Prostate gland (tissue), 2 donors: ENCODE measurements at regions not wholly inside any gene's neighbourhood (a gene's known extent, or its start where the extent isn't known, plus 50 kb on each side); places are given as distances from the start of the nearest gene placed in this dataset.
"Not testable (repeated sequence)": the region's sequence is repeated elsewhere in the genome, so short reads cannot be mapped to it uniquely, and the experiment has no call there.

ENCODE experiments used
- DNase-seq: peaks from one replicate; pipeline ENCODE4 v3.0.0-alpha.2; 2019; ENCODE audit warnings: low spot score
- H3K27ac ChIP-seq, 2 donors: fragments of 200-600 bp; sonication (generic); 2 replicates each; pipeline ENCODE4 v1.5.1; 2017 to 2019
- H3K27me3 ChIP-seq: fragments of 200-600 bp; sonication (generic); replicated peaks from 2 replicates; pipeline ENCODE4 v1.5.1; 2019; ENCODE audit not compliant: insufficient read depth
- H3K36me3 ChIP-seq, 2 donors: fragments of 200-600 bp; sonication (generic); 1 replicate in 1 of 2; 2 replicates in 1 of 2; pipeline versions ENCODE4 v1.5.1 to v1.8.1; 2017 to 2019
- H3K4me1 ChIP-seq: fragments of 200-600 bp; sonication (generic); replicated peaks from 2 replicates; pipeline ENCODE4 v1.5.1; 2019
- H3K4me3 ChIP-seq, 2 donors: fragments of 200-600 bp; sonication (generic); 2 replicates each; pipeline ENCODE4 v1.5.1; 2017 to 2019
- H3K9me3 ChIP-seq: fragments of 200-600 bp; sonication (generic); 2 replicates; pipeline ENCODE4 v1.5.1; 2017
- POLR2A ChIP-seq: fragments of 450-650 bp; IDR thresholded peaks from one replicate; pipeline ENCODE4 v1.6.1; 2016; ENCODE audit warnings: antibody characterized with exemption, mild to moderate bottlenecking
- POLR2AphosphoS5 ChIP-seq: sonication (generic); formaldehyde crosslinking; IDR thresholded peaks from one replicate; pipeline ENCODE4 v1.6.1; 2017; ENCODE audit warnings: antibody characterized with exemption
- WGBS: methylation state at CpG from one replicate; pipeline ENCODE4 v1.1.5; 2018; 5-methylcytosine and 5-hydroxymethylcytosine counted together
- intact Hi-C: fragments of 100-400 bp; cut with DNase I; formaldehyde crosslinking; loops from one replicate; pipeline ENCODE4 v1.14.2; 2022
- TF ChIP-seq, protein P1 (sequence below), 4 experiments: fragments of 200-600 bp in 2 of 4; fragments of 450-650 bp in 2 of 4; sonication (generic) in 2 of 4; IDR thresholded peaks; 1 replicate in 3 of 4; 2 replicates in 1 of 4; pipeline ENCODE4 v1.5.1; 2016 to 2019; ENCODE audit warnings: antibody characterized with exemption in 4 of 4, mild to moderate bottlenecking in 2 of 4, moderate library complexity in 2 of 4

DNA sequence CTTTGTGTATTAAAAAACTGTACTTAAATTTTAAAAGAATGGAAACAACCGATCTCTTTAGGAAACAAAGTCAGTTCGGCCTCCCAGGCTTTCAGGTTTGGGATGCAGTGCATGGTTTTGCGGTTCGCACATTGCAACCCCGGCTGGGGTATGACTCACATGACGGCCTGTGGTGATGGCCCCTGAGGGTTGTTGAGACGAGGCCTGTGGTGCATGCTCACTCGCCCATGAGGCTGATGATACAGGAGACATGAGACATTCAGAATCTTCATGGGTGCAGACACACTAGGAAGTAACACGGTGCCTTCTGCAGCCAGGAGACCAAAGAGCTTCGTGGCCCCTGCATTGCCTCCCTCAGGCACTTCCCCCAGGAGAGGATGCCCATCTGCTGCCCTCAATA, 724.6 kb upstream of the SALL3 start:
- no peak overlapping the region for H3K4me3 ChIP-seq
- no peak for DNase-seq
- H3K9me3 ChIP-seq, result no peaks in the 10 kb centered on the region
- intact Hi-C loops, result no loop called here
- H3K27me3 ChIP-seq, result no peaks in the 10 kb centered on the region
- H3K27ac ChIP-seq, result no peak overlapping the region
- TF ChIP-seq POLR2A (no peak), POLR2AphosphoS5 (no peak)
- TF ChIP-seq, protein P1, sequence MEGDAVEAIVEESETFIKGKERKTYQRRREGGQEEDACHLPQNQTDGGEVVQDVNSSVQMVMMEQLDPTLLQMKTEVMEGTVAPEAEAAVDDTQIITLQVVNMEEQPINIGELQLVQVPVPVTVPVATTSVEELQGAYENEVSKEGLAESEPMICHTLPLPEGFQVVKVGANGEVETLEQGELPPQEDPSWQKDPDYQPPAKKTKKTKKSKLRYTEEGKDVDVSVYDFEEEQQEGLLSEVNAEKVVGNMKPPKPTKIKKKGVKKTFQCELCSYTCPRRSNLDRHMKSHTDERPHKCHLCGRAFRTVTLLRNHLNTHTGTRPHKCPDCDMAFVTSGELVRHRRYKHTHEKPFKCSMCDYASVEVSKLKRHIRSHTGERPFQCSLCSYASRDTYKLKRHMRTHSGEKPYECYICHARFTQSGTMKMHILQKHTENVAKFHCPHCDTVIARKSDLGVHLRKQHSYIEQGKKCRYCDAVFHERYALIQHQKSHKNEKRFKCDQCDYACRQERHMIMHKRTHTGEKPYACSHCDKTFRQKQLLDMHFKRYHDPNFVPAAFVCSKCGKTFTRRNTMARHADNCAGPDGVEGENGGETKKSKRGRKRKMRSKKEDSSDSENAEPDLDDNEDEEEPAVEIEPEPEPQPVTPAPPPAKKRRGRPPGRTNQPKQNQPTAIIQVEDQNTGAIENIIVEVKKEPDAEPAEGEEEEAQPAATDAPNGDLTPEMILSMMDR (IDR thresholded peaks at IDR 0.05), result no peak
- 95% methylated on average over 10 of the region's 10 CpGs for WGBS
- H3K36me3 ChIP-seq, result no peaks in the 10 kb centered on the region
- no peaks in the 10 kb centered on the region for H3K4me1 ChIP-seq

GRCh38 chr18:78268226-78268988, 711.2 kb upstream of the SALL3 start:
- intact Hi-C loops, result no loop called here
- TF ChIP-seq, protein P1 (IDR thresholded peaks at IDR 0.05), result no peak
- TF ChIP-seq POLR2AphosphoS5 (no peak), POLR2A (no peak)
- no peaks in the 10 kb centered on the region for H3K4me1 ChIP-seq

GRCh38 chr18:78271790-78272189, 707.8 kb upstream of the SALL3 start:
- Histone ChIP-seq H3K36me3 (no peaks in the 10 kb centered on the region), H3K27ac (no peak overlapping the region), H3K9me3 (no peaks in the 10 kb centered on the region), H3K27me3 (no peaks in the 10 kb centered on the region), H3K4me1 (no peaks in the 10 kb centered on the region), H3K4me3 (no peak overlapping the region)
- intact Hi-C loops, result no loop called here
- TF ChIP-seq POLR2AphosphoS5 (no peak), POLR2A (no peak)
- TF ChIP-seq, protein P1 (IDR thresholded peaks at IDR 0.05), result no peak
- DNase-seq, result no peak
- WGBS, result 79% methylated on average over 9 of the region's 9 CpGs

More at GRCh38 chr18:78268226-78268988, 711.2 kb upstream of the SALL3 start:
- Histone ChIP-seq H3K9me3 (no peaks in the 10 kb centered on the region), H3K4me3 (no peak overlapping the region), H3K27ac (no peak overlapping the region), H3K27me3 (no peaks in the 10 kb centered on the region), H3K36me3 (no peaks in the 10 kb centered on the region)
- WGBS, result 80% methylated on average over 26 of the region's 26 CpGs
- DNase-seq, result no peak

DNA sequence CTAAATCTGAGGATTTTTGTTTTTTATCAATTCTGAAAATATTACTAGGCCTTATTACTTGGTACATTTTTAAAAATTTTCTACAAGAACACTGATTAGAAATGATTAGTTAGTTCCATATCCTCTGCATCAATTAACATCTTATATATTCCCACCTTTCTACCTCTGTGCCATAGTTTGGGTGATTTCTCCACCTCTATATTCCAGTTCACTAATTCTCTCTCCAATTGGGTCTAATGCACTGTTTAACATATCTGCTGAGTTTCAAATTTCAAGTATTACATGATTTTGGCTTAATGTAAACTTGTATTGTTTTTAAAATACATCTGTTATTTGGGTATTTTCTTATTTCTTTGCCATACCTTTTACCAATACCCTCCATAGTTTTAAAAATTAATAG, 705.7 kb upstream of the SALL3 start:
- no peak for DNase-seq

DNA sequence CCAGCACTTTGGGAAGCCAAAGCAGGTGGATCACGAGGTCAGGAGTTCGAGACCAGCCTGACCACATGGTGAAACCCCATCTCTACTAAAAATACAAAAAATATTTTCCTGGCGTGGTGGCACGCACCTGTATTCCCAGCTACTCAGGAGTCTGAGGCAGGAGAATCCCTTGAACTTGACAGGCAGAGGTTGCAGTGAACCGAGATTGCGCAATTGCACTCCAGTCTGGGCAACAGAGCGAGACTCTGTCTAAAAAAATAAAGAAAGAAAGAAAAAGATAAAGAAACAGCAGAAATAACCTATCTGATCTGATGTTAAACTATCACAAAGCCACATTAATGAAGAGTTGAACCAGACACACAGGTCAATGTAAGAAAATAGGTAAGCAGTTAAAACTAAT, 696.2 kb upstream of the SALL3 start:
- intact Hi-C loops, H3K9me3 ChIP-seq, H3K36me3 ChIP-seq, DNase-seq, H3K27me3 ChIP-seq, H3K27ac ChIP-seq, H3K4me1 ChIP-seq, H3K4me3 ChIP-seq: not testable (repeated sequence)
- WGBS, result 92% methylated on average over 7 of the region's 7 CpGs

More for the DNA sequence above, 705.7 kb upstream of the SALL3 start:
- H3K36me3 ChIP-seq, result no peaks in the 10 kb centered on the region
- H3K9me3 ChIP-seq, result no peaks in the 10 kb centered on the region
- intact Hi-C loops, result no loop called here
- no peaks in the 10 kb centered on the region for H3K4me1 ChIP-seq
- no peak overlapping the region for H3K4me3 ChIP-seq
- no peaks in the 10 kb centered on the region for H3K27me3 ChIP-seq
- TF ChIP-seq POLR2A (no peak), POLR2AphosphoS5 (no peak)
- TF ChIP-seq, protein P1 (IDR thresholded peaks at IDR 0.05), result no peak
- H3K27ac ChIP-seq, result no peak overlapping the region
